ENCODE measurements at regions not wholly inside any gene's neighbourhood (a gene's known extent, or its start where the extent isn't known, plus 50 kb on each side); places are given as distances from the start of the nearest gene placed in this dataset.

DNA sequence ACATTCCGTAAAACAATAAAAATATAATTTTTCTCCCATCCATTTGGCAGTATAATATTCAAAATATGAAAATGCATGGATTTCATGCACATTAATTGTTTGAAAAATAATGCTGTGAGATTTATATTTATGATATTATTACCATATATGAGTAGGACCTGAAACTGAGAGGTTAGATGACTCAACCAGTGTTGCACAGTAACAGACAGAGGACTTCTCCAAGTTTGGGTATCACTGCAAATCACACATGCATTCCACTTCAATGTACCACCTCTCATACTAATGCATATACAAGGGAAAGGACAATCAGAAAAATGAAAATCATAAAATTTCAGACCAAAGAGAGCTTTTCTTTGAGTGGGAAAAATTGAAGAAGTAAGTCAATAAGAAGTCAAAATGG lies 269.5 kb downstream of the SOCS6 start:
- intact Hi-C loops (cut with DNase I), result no loop called here
- Histone ChIP-seq H3K36me3 (no peaks in the 10 kb centered on the region), H3K4me3 (no peak overlapping the region), H3K4me1 (no peaks in the 10 kb centered on the region), H3K27ac (no peak overlapping the region), H3K27me3 (no peaks in the 10 kb centered on the region), H3K9me3 (no peaks in the 10 kb centered on the region)
- WGBS (ENCODE audit: insufficient coverage, low coverage, low lambda C conversion rate, missing lambda C conversion rate), result 30% methylated on average over 1 of the region's 1 CpG
- TF ChIP-seq, protein P1, sequence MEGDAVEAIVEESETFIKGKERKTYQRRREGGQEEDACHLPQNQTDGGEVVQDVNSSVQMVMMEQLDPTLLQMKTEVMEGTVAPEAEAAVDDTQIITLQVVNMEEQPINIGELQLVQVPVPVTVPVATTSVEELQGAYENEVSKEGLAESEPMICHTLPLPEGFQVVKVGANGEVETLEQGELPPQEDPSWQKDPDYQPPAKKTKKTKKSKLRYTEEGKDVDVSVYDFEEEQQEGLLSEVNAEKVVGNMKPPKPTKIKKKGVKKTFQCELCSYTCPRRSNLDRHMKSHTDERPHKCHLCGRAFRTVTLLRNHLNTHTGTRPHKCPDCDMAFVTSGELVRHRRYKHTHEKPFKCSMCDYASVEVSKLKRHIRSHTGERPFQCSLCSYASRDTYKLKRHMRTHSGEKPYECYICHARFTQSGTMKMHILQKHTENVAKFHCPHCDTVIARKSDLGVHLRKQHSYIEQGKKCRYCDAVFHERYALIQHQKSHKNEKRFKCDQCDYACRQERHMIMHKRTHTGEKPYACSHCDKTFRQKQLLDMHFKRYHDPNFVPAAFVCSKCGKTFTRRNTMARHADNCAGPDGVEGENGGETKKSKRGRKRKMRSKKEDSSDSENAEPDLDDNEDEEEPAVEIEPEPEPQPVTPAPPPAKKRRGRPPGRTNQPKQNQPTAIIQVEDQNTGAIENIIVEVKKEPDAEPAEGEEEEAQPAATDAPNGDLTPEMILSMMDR (IDR thresholded peaks at IDR 0.05), result no peak
- no peak for TF ChIP-seq POLR2A (IDR thresholded peaks at IDR 0.05)
- DNase-seq (no peak), ATAC-seq (no peak)

DNA sequence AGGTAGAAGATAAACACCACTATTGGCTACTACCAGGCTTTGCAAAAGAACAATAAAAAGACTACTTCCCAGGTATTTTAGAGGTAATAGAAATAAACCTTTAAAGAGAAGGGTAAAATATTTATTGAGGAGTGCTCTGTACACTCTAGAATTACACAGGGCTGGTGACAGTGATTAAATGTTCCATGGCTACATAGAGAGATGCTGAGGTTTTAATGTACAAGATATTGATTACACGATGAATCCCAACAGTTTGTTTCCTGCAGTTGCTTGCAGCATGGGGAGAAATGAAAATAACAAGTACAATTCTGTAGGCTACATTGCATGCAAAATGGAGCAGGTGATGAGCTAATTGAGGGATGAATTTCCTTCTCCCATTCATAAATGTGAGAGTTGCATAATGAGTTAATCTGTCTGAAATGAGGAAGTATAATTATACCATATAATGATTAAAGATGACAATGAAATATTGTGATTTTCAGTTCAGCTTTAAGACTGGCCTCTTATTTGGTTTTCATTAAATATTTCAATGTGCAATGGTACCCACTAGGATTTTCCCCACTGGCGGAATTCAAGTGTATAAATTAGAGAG lies 266.1 kb downstream of the SOCS6 start:
- H3K4me1 ChIP-seq, result no peaks in the 10 kb centered on the region
- no peak overlapping the region for H3K4me3 ChIP-seq
- no peaks in the 10 kb centered on the region for H3K27me3 ChIP-seq
- WGBS (ENCODE audit: insufficient coverage, low coverage, low lambda C conversion rate, missing lambda C conversion rate), result 29% methylated on average over 2 of the region's 2 CpGs
- H3K9me3 ChIP-seq, result no peaks in the 10 kb centered on the region
- no peak for ATAC-seq
- intact Hi-C loops (cut with DNase I), result no loop called here
- DNase-seq, result no peak
- H3K36me3 ChIP-seq, result no peaks in the 10 kb centered on the region
- TF ChIP-seq, protein P1 (IDR thresholded peaks at IDR 0.05), result no peak
- TF ChIP-seq POLR2A (IDR thresholded peaks at IDR 0.05), result no peak
- H3K27ac ChIP-seq, result no peak overlapping the region

DNA sequence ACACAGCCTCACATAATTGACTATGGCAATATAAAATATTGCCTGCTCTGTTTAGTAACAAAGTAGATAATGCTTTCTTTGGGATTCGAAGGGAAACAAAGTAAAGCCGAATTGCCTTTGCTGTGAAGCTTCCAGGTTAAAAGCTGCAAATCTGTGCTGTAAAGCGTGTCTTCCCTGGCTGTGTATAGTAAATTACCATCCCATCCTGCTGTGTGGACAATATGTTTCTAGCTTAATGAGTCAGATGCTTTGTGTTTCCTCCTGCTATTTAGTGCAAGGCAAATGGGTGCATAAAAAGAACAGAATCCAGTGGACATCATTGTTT lies 265.1 kb downstream of the SOCS6 start:
- H3K27me3 ChIP-seq, result no peaks in the 10 kb centered on the region
- no peaks in the 10 kb centered on the region for H3K36me3 ChIP-seq
- no peak overlapping the region for H3K27ac ChIP-seq
- no peaks in the 10 kb centered on the region for H3K9me3 ChIP-seq
- intact Hi-C loops (cut with DNase I), result no loop called here
- WGBS (ENCODE audit: insufficient coverage, low coverage, low lambda C conversion rate, missing lambda C conversion rate), result 45% methylated on average over 3 of the region's 3 CpGs
- no peak for ATAC-seq
- TF ChIP-seq, protein P1 (IDR thresholded peaks at IDR 0.05), result no peak
- no peak for TF ChIP-seq POLR2A (IDR thresholded peaks at IDR 0.05)
- H3K4me1 ChIP-seq, result no peaks in the 10 kb centered on the region
- no peak for DNase-seq
- H3K4me3 ChIP-seq, result no peak overlapping the region

DNA sequence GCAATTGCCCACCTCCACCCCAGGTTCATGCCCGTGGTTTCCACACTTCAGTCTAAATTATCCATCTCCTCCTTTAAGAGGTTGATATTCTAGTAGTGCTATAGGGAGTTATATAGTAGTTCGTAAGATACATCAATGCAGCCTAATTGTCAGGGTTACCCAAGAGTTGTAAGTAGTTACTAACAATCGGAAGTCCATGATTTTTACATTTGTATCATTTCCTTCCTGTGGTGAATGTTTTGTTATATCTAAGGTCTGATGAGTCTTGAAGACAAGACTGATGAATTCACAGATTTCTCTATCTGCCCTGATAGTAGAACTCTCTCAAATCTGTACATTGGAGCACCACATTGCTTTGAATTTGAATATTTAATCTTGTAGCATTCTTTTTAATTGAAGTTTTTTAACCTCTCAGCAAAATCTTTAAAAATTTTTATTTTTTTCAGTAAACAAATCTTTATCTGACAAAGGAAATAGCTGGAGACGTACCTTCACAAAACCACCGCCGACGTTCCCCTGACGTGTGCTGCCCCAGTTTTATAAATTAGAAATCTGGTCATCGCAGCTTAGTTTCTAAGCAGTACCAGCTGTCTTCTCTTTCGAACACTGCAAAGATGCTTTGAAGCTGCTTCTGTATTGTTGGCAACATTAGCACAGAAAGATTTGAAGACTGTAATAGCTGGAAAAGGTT lies 264.5 kb downstream of the SOCS6 start:
- WGBS (ENCODE audit: insufficient coverage, low coverage, low lambda C conversion rate, missing lambda C conversion rate), result 54% methylated on average over 10 of the region's 10 CpGs
- TF ChIP-seq POLR2A (IDR thresholded peaks at IDR 0.05), result no peak
- TF ChIP-seq, protein P1 (IDR thresholded peaks at IDR 0.05), result no peak
- Histone ChIP-seq H3K27me3 (no peaks in the 10 kb centered on the region), H3K36me3 (no peaks in the 10 kb centered on the region), H3K27ac (no peak overlapping the region), H3K4me3 (no peak overlapping the region), H3K9me3 (no peaks in the 10 kb centered on the region), H3K4me1 (no peaks in the 10 kb centered on the region)
- DNase-seq, result no peak
- ATAC-seq, result no peak
- intact Hi-C loops (cut with DNase I), result no loop called here

Measured in right lobe of liver (tissue), 6 donors.